ENCODE measurements at regions not wholly inside any gene's neighbourhood (a gene's known extent, or its start where the extent isn't known, plus 50 kb on each side); places are given as distances from the start of the nearest gene placed in this dataset.

DNA sequence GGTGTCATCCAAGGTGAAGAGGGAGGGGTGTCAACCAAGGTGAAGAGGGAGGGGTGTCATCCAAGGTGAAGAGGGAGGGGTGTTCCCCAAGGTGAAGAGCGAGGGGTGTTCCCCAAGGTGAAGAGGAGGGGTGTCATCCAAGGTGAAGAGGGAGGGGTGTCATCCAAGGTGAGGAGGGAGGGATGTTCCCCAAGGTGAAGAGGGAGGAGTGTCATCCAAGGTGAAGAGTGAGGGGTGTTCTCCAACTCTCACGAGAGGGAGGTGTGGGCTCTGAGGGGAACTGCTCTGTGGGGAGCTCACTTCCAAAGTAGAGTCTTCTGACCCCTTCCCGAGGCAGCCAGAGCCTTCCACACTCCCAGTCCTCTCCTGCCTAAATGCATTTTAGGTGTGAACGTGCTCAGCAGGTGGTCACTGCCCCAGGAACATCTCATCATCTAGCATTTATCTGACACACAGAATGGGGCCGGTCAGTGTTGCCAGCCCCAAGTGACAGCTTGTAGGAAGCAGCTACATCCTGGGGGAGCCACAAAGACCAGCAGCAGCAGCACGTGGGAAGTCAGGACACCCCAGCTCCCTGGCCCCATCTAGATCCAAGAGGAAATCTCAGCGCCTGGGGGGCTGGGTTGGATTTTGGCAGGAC lies 323.8 kb downstream of the GLRX3 start:
- TF ChIP-seq CTCF (conservative IDR thresholded peaks at IDR 0.05) (no peak), ZFX (IDR thresholded peaks at IDR 0.05) (no peak)
